Heart left ventricle (tissue), 16 donors: ENCODE measurements at regions not wholly inside any gene's neighbourhood (a gene's known extent, or its start where the extent isn't known, plus 50 kb on each side); places are given as distances from the start of the nearest gene placed in this dataset.

Experiments used
- ATAC-seq, 4 donors: fragments of 200-7000 bp; cut with Tn5 transposase; one replicate each; pipeline ENCODE4 v1.9.1; 2020 to 2022; ENCODE audit warnings: moderate library complexity in 4 of 4, mild to moderate bottlenecking in 3 of 4, moderate number of reproducible peaks in 1 of 4
- DNase-seq, 5 donors: peaks; one replicate each; pipeline ENCODE4 v3.0.0-alpha.2; 2020
- H3K27ac ChIP-seq, 12 donors: fragments of 200-600 bp; sonication (generic) in 4 of 12; one replicate each; pipeline versions ENCODE4 v1.5.0 to v1.8.0; 2016 to 2022; ENCODE audit warnings: mild to moderate bottlenecking in 2 of 12
- H3K27me3 ChIP-seq, 9 donors: fragments of 200-600 bp; sonication (generic) in 2 of 9; one replicate each; pipeline versions ENCODE4 v1.5.1 to v1.8.0; 2016 to 2022; ENCODE audit warnings: mild to moderate bottlenecking in 3 of 9
- H3K36me3 ChIP-seq, 9 donors: fragments of 200-600 bp; sonication (generic) in 2 of 9; one replicate each; pipeline versions ENCODE4 v1.5.0 to v1.8.0; 2018 to 2022; ENCODE audit warnings: mild to moderate bottlenecking in 2 of 9
- H3K4me1 ChIP-seq, 12 donors: fragments of 200-600 bp; sonication (generic) in 4 of 12; one replicate each; pipeline versions ENCODE4 v1.5.0 to v1.8.0; 2016 to 2022; ENCODE audit warnings: mild to moderate bottlenecking in 3 of 12
- H3K4me3 ChIP-seq, 12 donors: fragments of 200-600 bp; sonication (generic) in 4 of 12; one replicate each; pipeline versions ENCODE4 v1.5.0 to v1.8.0; 2017 to 2022; ENCODE audit warnings: mild to moderate bottlenecking in 9 of 12, moderate library complexity in 4 of 12
- H3K9me3 ChIP-seq, 12 donors: fragments of 200-600 bp; sonication (generic) in 4 of 12; one replicate each; pipeline versions ENCODE4 v1.5.0 to v1.8.0; 2016 to 2022; ENCODE audit warnings: mild to moderate bottlenecking in 1 of 12
- CTCF ChIP-seq, 12 donors: fragments of 200-600 bp; sonication (generic) in 4 of 12; IDR thresholded peaks; one replicate each; pipeline versions ENCODE4 v1.5.0 to v1.8.0; 2018 to 2022; ENCODE audit warnings: antibody characterized with exemption in 12 of 12, mild to moderate bottlenecking in 5 of 12
- POLR2A ChIP-seq, 2 donors: fragments of 450-650 bp; IDR thresholded peaks; one replicate each; pipeline ENCODE4 v1.6.1; 2017; ENCODE audit warnings: antibody characterized with exemption in 2 of 2, mild to moderate bottlenecking in 2 of 2, moderate library complexity in 2 of 2
- WGBS, 4 donors: extraction: QIAGEN DNeasy Blood & Tissue Kit in 2 of 4; methylation state at CpG; one replicate each; pipeline versions ENCODE4 v1.1.5 to v1.1.7; 2013 to 2018; 5-methylcytosine and 5-hydroxymethylcytosine counted together
- intact Hi-C, 10 donors: fragments of 100-400 bp; cut with DNase I; formaldehyde crosslinking; loops; one replicate each; pipeline versions ENCODE4 v1.11.1 to v1.14.2; 2022
- donor health status: ischemic (EF 13 %, LVEDD 7.1; RV severe dilation, severe dysfunction).
- donor health status: healthy with polysubstance abuse.
- donor health status: DM: no; HTN: yes; CAD: no.
- donor health status: DM: no; HTN: no; CAD: no.
- donor health status: ischemic (EF 25% LVEDD 6.9; RV normal size, moderate dysfunction).
- donor health status: ischemic (EF 25% LVEDD 5.7; RV mildly dilated, moderate dysfunction).
- donor health status: healthy.
- donor health status: DM: yes; HTN: yes; CAD: no.
- donor health status: ischemic (EF 35%, LVEDD 5.7; RV mildly dilated, moderate dysfunction).
- donor health status: nonischemic (EF 11% LVEDD 7.7; RV severe dilation, severe dysfunction).
- donor health status: DM: yes; HTN: yes; CAD: no.
- donor health status: PGD.
- donor health status: ischemic (EF 29% LVEDD 5.4; RV normal size, mild dysfunction).
- donor health status: nonischemic (EF 23%, LVEDD 6.1; RV moderate dilation, normal function).

- H3K36me3 ChIP-seq: no peaks in the 10 kb centered on the region
- no peaks in the 10 kb centered on the region for H3K27me3 ChIP-seq
- ATAC-seq (no peak), DNase-seq (no peak)
- no peaks in the 10 kb centered on the region for H3K4me1 ChIP-seq
- H3K9me3 ChIP-seq: peaks cover 0 to 10% (median 4%) of the 10 kb centered on the region in 12 donors
- intact Hi-C loops: no loop called here
- no peak overlapping the region for H3K27ac ChIP-seq
- TF ChIP-seq CTCF (IDR thresholded peaks at IDR 0.05) (no peak), POLR2A (IDR thresholded peaks at IDR 0.05) (no peak)
- no peak overlapping the region for H3K4me3 ChIP-seq
- WGBS, 4 donors: 74 to 81% (median 78%) methylated on average over 4 of the region's 4 CpGs
These were observed 1030.9 kb downstream of the FSTL5 start for GRCh38 chr4:161132715-161133425.

- Histone ChIP-seq H3K27me3 (no peaks in the 10 kb centered on the region), H3K9me3 (peaks cover 0 to 17% (median 0%) of the 10 kb centered on the region in 12 donors), H3K4me3 (no peak overlapping the region), H3K4me1 (no peaks in the 10 kb centered on the region), H3K36me3 (no peaks in the 10 kb centered on the region), H3K27ac (no peak overlapping the region)
- no peak for DNase-seq
- intact Hi-C loops: no loop called here
- ATAC-seq: no peak
- 19 to 44% (median 28%) methylated on average over 2 of the region's 2 CpGs for WGBS, 4 donors
- TF ChIP-seq CTCF (IDR thresholded peaks at IDR 0.05) (no peak), POLR2A (IDR thresholded peaks at IDR 0.05) (no peak)
These were observed 1042.3 kb downstream of the FSTL5 start for GRCh38 chr4:161121451-161121850.

- 33 to 60% (median 49%) methylated on average over 1 of the region's 1 CpG for WGBS, 4 donors
- H3K4me1 ChIP-seq: no peaks in the 10 kb centered on the region
- TF ChIP-seq CTCF (IDR thresholded peaks at IDR 0.05) (no peak), POLR2A (IDR thresholded peaks at IDR 0.05) (no peak)
- no peak for DNase-seq
- ATAC-seq: no peak
- H3K4me3 ChIP-seq: no peak overlapping the region
- H3K36me3 ChIP-seq: no peaks in the 10 kb centered on the region
- no peak overlapping the region for H3K27ac ChIP-seq
- no peaks in the 10 kb centered on the region for H3K27me3 ChIP-seq
- H3K9me3 ChIP-seq: no peaks in the 10 kb centered on the region
- intact Hi-C loops: no loop called here
These were observed 1061.9 kb downstream of the FSTL5 start for GRCh38 chr4:161101881-161102280.

GRCh38 chr4:161097821-161098220 lies 1066.0 kb downstream of the FSTL5 start:
- Histone ChIP-seq H3K4me1 (no peaks in the 10 kb centered on the region), H3K27me3 (no peaks in the 10 kb centered on the region), H3K9me3 (no peaks in the 10 kb centered on the region), H3K36me3 (no peaks in the 10 kb centered on the region), H3K27ac (no peak overlapping the region), H3K4me3 (no peak overlapping the region)
- TF ChIP-seq POLR2A (IDR thresholded peaks at IDR 0.05): no peak
- ATAC-seq: no peak
- intact Hi-C loops: no loop called here
- DNase-seq: no peak

GRCh38 chr4:161061046-161061445 lies 1102.8 kb downstream of the FSTL5 start:
- no peaks in the 10 kb centered on the region for H3K4me1 ChIP-seq
- DNase-seq (no peak), ATAC-seq (no peak)
- peaks cover 0 to 14% (median 0%) of the 10 kb centered on the region in 12 donors for H3K9me3 ChIP-seq
- no peak for TF ChIP-seq CTCF (IDR thresholded peaks at IDR 0.05)
- TF ChIP-seq POLR2A (IDR thresholded peaks at IDR 0.05): no peak
- intact Hi-C loops: no loop called here
- 38 to 71% (median 55%) methylated on average over 1 of the region's 1 CpG for WGBS, 4 donors
- H3K27me3 ChIP-seq: no peaks in the 10 kb centered on the region
- H3K27ac ChIP-seq: no peak overlapping the region
- no peak overlapping the region for H3K4me3 ChIP-seq
- H3K36me3 ChIP-seq: no peaks in the 10 kb centered on the region
